ENCODE measurements at regions not wholly inside any gene's neighbourhood (a gene's known extent, or its start where the extent isn't known, plus 50 kb on each side); places are given as distances from the start of the nearest gene placed in this dataset.

- no peak overlapping the region for H3K4me3 ChIP-seq (ENCODE audit: low read length)
- TF ChIP-seq CTCF (IDR thresholded peaks at IDR 0.05; ENCODE audit: insufficient read depth, low read depth, low read length, missing control alignments) = no peak
- DNase-seq (ENCODE audit: low read depth) = no peak
Observed at GRCh38 chr12:112713471-112713870, 78.1 kb upstream of the RPH3A start.

GRCh38 chr12:112714166-112714710 is 77.3 kb upstream of the RPH3A start:
- no peak overlapping the region for H3K4me3 ChIP-seq (ENCODE audit: low read length)
- peak; percentile 30 for DNase-seq (ENCODE audit: low read depth)
- TF ChIP-seq CTCF (IDR thresholded peaks at IDR 0.05; ENCODE audit: insufficient read depth, low read depth, low read length, missing control alignments) = no peak

- DNase-seq (ENCODE audit: low read depth) = peak; percentile 15
- no peak for TF ChIP-seq CTCF (IDR thresholded peaks at IDR 0.05; ENCODE audit: insufficient read depth, low read depth, low read length, missing control alignments)
- H3K4me3 ChIP-seq (ENCODE audit: low read length) = no peak overlapping the region
Observed at GRCh38 chr12:112716099-112717093, 75.2 kb upstream of the RPH3A start.

GRCh38 chr12:112728864-112729263 is 62.7 kb upstream of the RPH3A start:
- H3K4me3 ChIP-seq (ENCODE audit: low read length) = no peak overlapping the region
- DNase-seq (ENCODE audit: low read depth) = no peak
- TF ChIP-seq CTCF (IDR thresholded peaks at IDR 0.05; ENCODE audit: insufficient read depth, low read depth, low read length, missing control alignments) = no peak

GRCh38 chr12:112734859-112735695 is 56.5 kb upstream of the RPH3A start:
- DNase-seq (ENCODE audit: low read depth) = no peak
- TF ChIP-seq CTCF (IDR thresholded peaks at IDR 0.05; ENCODE audit: insufficient read depth, low read depth, low read length, missing control alignments) = no peak
- no peak overlapping the region for H3K4me3 ChIP-seq (ENCODE audit: low read length)

GRCh38 chr12:112738531-112738930 is 53.0 kb upstream of the RPH3A start:
- TF ChIP-seq CTCF (IDR thresholded peaks at IDR 0.05; ENCODE audit: insufficient read depth, low read depth, low read length, missing control alignments) = no peak
- DNase-seq (ENCODE audit: low read depth) = peak; percentile 6
- no peak overlapping the region for H3K4me3 ChIP-seq (ENCODE audit: low read length)
